T-helper 22 cell (primary cell): ENCODE measurements at regions not wholly inside any gene's neighbourhood (a gene's known extent, or its start where the extent isn't known, plus 50 kb on each side); places are given as distances from the start of the nearest gene placed in this dataset.
"Not testable (repeated sequence)": the region's sequence is repeated elsewhere in the genome, so short reads cannot be mapped to it uniquely, and the experiment has no call there.

Experiments used
- DNase-seq: peaks from one replicate; pipeline ENCODE4 v3.0.0-alpha.2; 2020; ENCODE audit warnings: low read depth

- no peak for DNase-seq
These were observed 193.9 kb downstream of the DLL1 start for GRCh38 chr6:170096803-170097504.

GRCh38 chr6:170096191-170096802, 194.6 kb downstream of the DLL1 start:
- no peak for DNase-seq

- no peak for DNase-seq
These were observed 195.5 kb downstream of the DLL1 start for GRCh38 chr6:170095273-170095981.

GRCh38 chr6:170094686-170095272, 196.1 kb downstream of the DLL1 start:
- no peak for DNase-seq

GRCh38 chr6:170093658-170094596, 197.0 kb downstream of the DLL1 start:
- DNase-seq, result no peak

GRCh38 chr6:170093276-170093657, 197.6 kb downstream of the DLL1 start:
- DNase-seq, result no peak

- no peak for DNase-seq
These were observed 198.1 kb downstream of the DLL1 start for GRCh38 chr6:170092826-170093225.

GRCh38 chr6:170091639-170092579, 199.0 kb downstream of the DLL1 start:
- DNase-seq, result no peak

- no peak for DNase-seq
These were observed 199.8 kb downstream of the DLL1 start for GRCh38 chr6:170091000-170091638.

- DNase-seq, result no peak
These were observed 200.3 kb downstream of the DLL1 start for GRCh38 chr6:170090561-170090960.

GRCh38 chr6:170089963-170090362, 200.9 kb downstream of the DLL1 start:
- no peak for DNase-seq

- DNase-seq, result no peak
These were observed 202.3 kb downstream of the DLL1 start for GRCh38 chr6:170088582-170088955.

- peak; percentile 19 for DNase-seq
These were observed 202.8 kb downstream of the DLL1 start for GRCh38 chr6:170087941-170088581.

GRCh38 chr6:170087421-170087780, 203.5 kb downstream of the DLL1 start:
- not testable (repeated sequence) for DNase-seq

- no peak for DNase-seq
These were observed 204.0 kb downstream of the DLL1 start for GRCh38 chr6:170086639-170087420.

- no peak for DNase-seq
These were observed 205.1 kb downstream of the DLL1 start for GRCh38 chr6:170085475-170086401.

GRCh38 chr6:170084166-170084730, 206.6 kb downstream of the DLL1 start:
- DNase-seq, result no peak
